PFSK-1 (cell line): ENCODE measurements at regions not wholly inside any gene's neighbourhood (a gene's known extent, or its start where the extent isn't known, plus 50 kb on each side); places are given as distances from the start of the nearest gene placed in this dataset.

ENCODE experiments used
- FOXP2 ChIP-seq: optimal IDR thresholded peaks from 2 replicates; pipeline ENCODE3; 2011; ENCODE audit warnings: borderline replicate concordance, control low read depth, inconsistent platforms; ENCODE audit not compliant: insufficient read depth; ENCODE audit errors: extremely low read length, extremely low read depth
- POLR2AphosphoS5 ChIP-seq: IDR thresholded peaks from 2 replicates; pipeline ENCODE4 v1.6.1; 2012; ENCODE audit warnings: low read depth, mild to moderate bottlenecking, control low read depth, low read length, moderate library complexity
- REST ChIP-seq, 2 experiments: IDR thresholded peaks; 2 replicates each; pipeline versions ENCODE4 v1.6.1 to v1.8.0; 2011 to 2012; ENCODE audit warnings: low read depth in 2 of 2, low read length in 2 of 2, control low read depth in 1 of 2, inconsistent platforms in 1 of 2, mild to moderate bottlenecking in 1 of 2, moderate library complexity in 1 of 2; ENCODE audit not compliant: insufficient read depth in 1 of 2
- SIN3A ChIP-seq: IDR thresholded peaks from 2 replicates; pipeline ENCODE4 v1.6.1; 2012; ENCODE audit warnings: mild to moderate bottlenecking, low read length, moderate library complexity, borderline replicate concordance; ENCODE audit not compliant: insufficient read depth
- TAF1 ChIP-seq: IDR thresholded peaks from 2 replicates; pipeline ENCODE4 v1.6.1; 2012; ENCODE audit warnings: low read length, control low read depth, borderline replicate concordance; ENCODE audit not compliant: insufficient read depth

DNA sequence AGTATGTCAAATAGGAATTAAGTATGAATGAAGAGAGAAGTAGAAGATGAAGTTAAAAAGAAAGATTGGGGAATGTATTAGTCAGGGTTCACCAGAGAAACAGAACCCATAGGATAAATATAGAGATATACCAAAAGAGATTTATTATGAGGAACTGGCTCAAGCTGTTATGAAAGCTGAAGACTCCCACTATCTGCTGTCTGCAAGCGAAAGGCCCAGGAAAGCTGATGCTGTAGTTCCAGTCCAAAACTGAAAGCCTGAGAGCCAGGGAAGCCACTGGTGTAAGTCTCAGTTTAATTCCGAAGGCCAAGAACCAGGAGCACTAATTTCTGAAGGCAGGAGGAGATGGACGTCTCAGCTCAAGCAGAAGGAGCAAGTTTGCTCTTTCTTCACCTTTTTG is 200.9 kb upstream of the FN1 start:
- TF ChIP-seq POLR2AphosphoS5 (no peak), REST (IDR thresholded peaks at IDR 0.05; ENCODE audit: insufficient read depth in 1 of 2, low read depth in 2 of 2, low read length in 2 of 2) (no peak), TAF1 (no peak), FOXP2 (no peak), SIN3A (no peak)

DNA sequence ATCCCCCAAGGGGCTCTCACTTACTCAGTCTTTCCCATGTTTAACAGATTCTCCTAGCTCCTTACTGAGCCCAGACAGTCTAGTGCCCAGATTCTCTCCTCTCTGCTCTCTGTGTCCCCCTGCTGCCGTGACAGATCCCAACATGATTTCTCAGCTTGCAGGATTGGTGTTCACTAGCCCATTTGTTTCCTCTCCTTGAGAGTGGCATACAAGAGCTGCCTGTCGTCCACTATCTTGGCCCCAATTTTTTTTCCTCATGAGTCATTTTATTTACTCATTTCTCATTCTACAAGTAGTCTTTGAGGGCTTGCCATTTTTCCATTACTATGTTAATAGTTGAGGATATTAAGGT is 199.9 kb upstream of the FN1 start:
- TF ChIP-seq POLR2AphosphoS5 (no peak), SIN3A (no peak), FOXP2 (no peak), REST (IDR thresholded peaks at IDR 0.05; ENCODE audit: insufficient read depth in 1 of 2, low read depth in 2 of 2, low read length in 2 of 2) (no peak), TAF1 (no peak)

DNA sequence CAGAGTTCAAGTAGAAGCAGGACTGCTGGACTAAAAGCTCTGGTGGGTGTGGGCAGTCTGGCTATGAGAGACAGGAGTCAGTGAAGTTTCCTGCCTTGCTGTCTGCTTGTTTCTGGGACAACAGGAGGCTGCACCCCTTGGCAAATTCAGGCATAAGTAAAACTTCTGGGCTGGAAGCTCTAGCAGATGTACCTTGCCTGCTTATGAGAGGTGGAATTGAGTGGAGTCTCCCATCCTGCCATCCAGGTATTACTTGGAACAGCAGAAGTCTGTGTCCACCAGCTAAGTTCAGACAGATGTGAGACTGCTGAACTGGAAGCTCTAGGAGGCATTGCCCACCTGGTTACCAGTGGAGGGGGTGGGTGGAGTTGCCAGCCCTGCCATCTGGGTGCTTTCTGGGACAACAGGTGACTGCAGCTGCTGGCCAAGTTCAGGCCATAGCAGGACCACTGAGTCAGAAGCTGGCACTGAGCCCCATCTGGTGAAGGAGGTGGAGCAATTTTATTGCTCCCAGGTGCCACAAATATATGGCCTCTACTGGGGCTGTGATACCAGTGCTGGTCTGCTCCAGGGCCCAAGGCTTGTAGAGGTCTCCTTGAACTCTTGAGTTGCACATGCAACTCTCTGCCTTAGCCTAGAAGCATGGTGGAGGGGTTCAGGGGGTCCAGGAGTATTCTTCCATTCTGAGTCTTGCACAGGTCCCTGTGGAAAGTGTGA is 199.4 kb upstream of the FN1 start:
- TF ChIP-seq REST (IDR thresholded peaks at IDR 0.05; ENCODE audit: insufficient read depth in 1 of 2, low read depth in 2 of 2, low read length in 2 of 2) (no peak), SIN3A (no peak), POLR2AphosphoS5 (no peak), FOXP2 (no peak), TAF1 (no peak)

DNA sequence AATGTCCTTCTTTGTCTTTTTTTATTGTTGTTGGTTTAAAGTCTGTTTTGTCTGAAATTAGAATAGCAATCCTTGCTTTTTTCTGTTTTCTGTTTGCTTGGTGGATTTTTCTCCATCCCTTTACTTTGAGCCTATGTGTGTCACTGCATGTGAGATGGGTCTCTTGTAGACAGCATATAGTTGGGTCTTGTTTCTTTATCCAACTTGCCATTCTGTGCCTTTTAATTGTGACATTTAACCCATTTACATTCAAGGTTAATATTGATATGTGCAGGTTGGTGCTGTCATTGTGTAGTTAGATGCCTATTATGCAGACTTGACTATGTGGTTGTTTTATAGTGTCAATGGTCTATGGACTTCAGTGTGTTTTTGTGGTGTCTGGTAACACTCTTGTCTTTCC is 197.5 kb upstream of the FN1 start:
- no peak for TF ChIP-seq SIN3A

DNA sequence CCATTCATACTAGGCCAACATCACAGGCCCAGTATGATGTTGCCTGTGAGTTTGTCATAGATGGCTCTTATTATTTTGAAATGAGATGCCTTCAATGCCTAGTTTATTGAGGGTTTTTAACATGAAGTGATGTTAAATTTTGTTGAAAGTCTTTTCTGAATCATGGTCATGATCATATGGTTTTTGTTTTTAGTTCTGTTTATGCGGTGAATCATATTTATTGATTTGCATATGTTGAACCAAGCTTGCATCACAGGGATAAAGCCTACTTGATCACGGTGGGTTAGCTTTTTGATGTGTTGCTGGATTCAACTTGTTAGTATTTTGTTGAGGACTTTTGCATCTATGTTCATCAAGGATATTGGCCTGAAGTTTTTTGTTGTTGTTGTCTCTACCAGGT is 195.8 kb upstream of the FN1 start:
- TF ChIP-seq FOXP2 (no peak), TAF1 (no peak), REST (IDR thresholded peaks at IDR 0.05; ENCODE audit: insufficient read depth in 1 of 2, low read depth in 2 of 2, low read length in 2 of 2) (no peak), POLR2AphosphoS5 (no peak), SIN3A (no peak)
